GM19452 (cell line): ENCODE measurements at regions not wholly inside any gene's neighbourhood (a gene's known extent, or its start where the extent isn't known, plus 50 kb on each side); places are given as distances from the start of the nearest gene placed in this dataset.

Experiments used
- ATAC-seq: cut with Tn5 transposase; IDR thresholded peaks from one replicate; pipeline ENCODE4 v1.9.1; 2021; ENCODE audit not compliant: unreplicated experiment

DNA sequence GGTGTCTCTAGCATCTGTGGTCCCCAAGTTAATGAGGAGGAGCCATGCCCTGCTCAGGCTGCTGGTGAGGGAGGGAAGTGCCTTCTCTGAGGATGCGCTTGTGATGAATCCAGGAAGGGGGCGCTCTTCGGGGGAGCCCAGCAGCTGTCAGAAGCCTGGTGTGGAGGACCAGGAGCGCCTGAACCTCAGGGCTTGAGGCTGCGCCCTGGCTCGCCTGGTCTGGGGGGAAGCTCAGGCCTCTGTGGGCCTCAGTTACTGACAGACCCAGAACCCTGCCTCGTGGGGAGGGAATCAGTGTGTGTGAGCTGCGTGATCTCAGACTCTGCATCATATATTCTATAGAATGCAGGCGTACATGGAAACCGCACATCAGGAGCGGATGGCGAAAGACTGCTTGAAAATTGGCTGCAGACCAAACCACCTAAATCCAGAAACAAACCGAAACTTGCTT lies 126.1 kb downstream of the SEC14L1 start:
- ATAC-seq = no peak

DNA sequence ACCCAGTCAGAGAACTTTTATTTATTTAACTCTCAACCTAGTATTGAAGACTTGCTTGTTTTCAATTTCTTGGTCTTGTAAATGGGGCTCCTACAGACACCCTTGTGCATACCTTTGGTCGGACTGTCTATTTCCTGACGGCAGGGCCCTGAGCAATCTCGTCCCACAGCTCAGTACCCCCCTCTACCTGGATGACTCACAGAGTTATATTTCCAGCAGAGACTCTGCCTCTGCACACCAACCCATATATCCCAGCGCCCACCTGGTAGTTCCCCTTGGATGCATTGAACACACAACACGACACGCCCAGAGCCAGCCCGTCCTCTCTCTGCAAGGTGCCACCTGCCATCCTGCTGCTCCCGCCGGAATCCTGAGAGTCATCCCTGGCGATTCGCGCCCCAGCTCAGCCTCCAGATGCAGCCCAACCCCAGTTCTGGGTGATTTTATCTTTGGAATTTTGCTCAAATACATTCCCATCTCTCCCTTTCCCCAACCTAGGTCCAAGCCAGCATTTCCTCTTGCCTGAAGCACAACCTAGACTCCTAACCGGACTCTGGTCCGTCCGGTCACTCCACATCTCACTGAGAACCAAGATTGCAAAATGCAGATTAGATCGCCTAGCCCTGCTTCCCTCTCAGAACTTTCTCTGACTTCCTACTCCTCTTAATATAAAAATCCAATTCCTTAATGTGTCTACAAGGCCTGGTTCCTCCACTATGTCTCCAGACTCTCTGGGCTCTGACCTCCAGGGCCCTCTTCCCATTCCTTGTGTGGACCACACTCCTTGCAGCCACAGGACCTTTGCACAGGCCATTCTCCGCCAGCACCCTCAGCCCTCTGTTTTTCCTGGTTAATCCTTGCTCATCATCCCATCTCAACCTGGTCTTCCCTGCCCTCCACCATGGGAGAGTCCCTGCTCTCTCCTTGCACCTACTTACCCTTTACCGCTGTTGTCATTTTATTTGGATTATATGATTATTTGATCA lies 129.2 kb downstream of the SEC14L1 start:
- no peak for ATAC-seq

DNA sequence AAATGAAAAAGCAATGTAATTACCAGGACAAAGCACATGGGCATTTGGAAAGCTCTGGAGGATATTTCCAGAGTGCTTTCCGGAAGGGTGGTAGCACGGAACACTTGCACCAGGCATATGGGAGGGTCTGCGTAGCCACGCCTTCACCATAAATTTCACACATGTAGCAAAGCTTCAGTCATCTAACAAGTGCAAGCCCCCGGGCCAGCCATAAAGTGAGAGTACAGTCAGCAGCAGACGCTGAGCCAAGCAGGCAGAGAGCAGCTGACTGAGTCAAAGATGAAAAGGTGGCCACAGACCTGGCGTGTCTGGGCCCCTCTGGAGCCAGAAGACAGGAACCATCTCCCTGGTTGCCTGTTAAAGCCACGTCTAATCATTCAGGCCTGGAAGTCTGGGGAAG lies 130.6 kb downstream of the SEC14L1 start:
- ATAC-seq = no peak

DNA sequence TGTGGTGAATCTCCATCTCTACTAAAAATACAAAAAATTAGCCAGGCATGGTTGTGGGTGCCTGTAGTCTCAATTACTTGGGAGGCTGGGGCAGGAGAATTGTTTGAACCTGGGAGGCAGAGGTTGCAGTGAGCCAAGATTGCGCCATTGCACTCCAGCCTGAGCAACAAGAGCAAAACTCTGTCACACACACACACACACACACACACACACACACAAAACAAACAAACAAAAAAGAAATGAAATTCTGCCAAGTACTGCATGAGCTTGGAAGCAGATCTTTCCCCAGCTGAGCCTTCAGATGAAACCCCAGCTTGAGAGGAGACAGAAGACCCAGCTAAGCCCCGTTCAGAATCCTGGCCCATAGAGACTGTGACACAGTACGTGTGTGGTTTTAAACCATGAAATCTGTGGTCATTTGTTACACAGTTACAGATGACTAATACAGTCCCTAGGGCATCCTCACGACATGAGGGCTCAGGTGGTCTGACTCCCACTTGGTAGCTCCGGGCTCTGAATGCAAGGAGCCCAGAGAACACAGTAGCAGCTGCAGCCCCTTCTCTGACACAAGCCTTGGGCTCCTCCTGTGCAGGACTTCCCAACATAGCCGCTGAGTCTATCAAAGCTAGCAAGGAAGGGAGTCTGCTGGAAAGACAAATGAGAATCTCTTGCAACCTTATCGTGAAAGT lies 132.8 kb downstream of the SEC14L1 start:
- ATAC-seq = no peak

DNA sequence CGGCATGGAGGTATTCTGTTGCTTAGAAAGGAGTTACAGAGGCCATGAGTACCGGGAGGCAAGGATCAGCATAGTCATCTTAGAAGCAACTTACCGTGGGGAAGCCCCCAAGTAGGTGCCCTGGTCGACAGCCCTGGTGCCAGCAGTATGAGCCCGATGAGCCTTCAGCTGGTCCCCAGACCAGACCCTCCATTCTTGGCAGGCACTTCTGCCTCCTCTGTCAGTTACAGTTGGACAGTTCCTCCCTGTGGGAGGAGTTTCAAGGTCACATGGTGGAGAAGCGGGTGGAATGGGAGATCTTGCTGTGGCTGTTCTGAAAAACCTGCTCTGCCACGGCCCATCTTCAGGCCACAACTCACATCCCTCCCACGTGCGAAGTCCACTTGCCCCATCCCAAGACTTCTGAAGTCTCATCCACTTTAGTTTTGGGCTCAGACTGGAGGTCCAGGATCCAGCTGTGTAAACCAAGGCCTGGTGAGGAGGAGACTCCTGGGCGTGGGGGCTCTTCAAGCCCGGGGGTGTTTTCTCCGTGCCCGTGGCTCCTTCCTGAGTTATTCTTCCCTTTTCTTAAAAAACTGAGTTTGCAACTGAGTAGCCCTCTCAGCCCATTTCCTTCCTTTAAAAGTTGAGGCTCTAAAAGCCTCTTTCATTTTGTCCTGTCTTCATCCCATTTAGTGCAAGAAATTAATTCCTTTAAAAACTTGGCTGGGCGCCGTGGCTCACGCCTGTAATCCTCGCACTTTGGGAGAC lies 133.5 kb downstream of the SEC14L1 start:
- ATAC-seq = no peak

DNA sequence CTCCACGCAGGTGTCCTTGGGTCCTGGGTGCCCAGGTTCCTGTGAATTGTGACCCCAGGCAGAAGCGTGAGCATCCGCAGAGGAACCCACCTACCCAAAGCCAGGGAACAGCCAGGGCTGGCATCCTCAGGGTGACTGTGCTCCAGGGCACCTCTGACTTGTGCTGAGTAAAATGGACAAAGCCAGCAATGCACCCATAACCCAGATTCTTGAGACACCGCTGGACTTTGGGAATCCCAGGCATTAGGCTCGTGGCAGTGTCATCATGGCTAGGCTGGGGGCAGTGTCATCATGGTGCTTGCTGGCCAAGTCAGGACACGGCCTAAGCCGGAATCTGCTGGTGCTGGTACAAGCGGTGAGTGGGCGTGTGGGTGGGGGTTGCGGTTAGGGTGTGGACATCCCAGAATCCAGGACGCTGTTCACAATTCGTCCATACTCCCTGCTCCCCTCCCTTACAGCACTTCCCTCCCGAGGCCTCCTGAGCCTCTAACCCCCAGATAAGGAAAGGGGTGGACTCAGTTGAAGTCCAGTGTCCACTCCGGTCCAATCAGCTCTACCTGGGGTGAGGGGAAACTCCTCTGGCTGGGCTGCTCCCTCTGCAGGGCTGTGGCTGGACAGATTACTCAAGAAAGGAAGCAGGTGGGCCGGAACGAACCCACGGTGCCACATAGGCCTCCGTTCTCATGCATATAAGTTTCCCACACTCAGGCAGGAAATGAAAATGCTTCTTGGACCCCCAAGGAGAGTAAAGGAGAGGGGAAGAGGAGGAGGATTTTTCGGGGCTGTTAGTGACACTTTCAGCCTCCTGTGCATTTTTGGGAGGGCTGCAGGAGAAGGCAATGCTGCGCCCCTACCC lies 138.9 kb downstream of the SEC14L1 start:
- no peak for ATAC-seq

DNA sequence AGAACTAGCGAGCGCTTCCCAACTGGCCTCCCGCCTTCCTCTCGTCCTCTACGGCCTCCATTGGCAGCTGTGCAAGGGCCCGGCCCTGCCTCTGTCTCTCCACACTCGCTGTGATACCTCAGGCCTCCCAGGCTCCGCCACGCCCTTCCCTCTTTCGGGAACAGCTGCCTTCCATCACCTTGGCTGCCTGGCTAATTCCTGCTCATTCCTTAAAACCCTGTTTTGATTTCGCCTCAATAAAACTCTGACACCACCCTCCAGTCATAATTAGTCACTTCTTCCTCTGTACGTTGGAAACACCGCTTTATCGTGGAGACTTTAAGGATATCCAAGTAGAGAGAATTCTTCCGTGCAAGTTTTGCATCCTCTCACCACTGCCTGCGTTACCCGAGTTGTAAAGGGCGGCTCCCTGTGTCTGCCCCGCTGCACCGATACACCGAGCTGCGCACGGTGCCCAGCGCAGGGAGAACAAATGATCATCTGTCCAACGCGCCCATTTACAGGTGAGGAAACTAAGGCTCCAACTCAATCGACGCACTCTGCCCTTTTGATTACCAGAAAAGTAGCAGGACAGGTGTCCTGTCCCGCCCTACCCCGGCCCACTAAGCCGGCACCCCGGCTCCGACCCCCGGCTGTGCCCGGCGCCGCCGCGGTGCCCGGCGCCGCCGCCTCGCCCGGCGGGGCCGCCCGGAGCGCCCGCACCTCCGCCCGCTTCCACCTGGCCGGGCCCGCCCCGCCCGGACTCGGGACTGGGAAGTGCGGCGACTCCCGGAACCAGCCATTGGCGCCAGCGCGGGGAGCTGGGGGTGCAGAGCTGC lies 139.7 kb downstream of the SEC14L1 start:
- ATAC-seq = peak; percentile 40

DNA sequence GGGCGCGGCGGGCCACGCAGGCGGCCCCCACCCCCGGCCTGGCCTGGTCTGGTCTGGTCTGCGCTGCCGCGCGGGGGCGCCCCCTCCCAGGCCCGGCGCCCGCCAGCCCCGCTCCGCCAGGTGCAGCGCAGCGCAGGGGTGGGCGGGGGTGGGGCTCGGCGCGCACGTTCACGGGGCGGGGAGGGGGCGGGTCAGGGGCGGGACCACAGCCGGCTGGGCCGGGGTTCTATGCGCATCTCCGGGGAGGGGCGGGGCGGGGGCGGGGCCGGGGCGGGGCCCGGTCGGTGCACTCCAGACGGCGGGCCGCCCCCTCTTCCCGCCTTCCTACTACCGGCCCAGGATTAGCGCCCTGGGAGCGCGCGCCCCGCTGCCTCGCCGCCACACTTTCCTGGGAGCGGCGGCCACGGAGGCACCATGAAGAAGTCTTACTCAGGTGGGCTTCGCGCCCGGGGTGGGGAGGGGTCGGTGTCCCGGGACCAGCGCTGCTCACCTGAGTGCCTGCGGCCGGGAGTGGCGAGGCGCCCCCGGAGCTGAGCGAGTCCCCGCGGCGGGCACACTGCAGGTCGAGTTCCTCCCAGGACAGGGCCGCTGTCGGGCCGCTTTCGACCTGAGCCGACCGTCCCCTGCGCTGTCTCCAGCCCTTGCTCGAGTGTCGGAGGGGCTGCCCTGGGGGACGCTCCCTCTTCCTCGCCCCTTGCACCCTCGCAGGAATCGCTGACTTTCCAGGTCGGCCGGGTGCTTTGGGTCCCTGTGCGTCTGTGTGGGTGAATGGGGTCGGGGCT lies 140.5 kb downstream of the SEC14L1 start:
- peak; percentile 68 for ATAC-seq

DNA sequence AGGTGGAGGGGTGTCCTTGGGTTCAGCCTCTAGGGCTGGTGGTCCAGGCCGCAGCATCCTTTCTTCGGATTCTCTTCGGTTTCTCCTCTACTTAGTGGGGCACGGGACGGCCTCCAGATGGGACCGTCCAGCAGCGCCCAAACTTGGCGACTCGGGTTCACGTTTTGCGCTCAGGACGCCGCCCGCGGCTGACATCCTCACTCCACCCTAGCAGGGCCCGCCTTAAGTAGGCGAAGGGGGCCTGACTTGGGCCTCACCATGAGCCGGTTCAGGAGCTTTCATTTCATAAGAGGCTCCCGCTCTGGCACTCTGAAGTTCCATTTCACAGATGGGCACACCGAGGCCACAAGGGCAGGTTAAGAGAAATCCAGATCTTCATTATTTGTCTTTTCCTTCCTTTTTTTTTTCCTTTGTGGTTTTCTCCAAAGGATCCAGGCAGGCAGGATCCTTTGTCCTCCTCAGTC lies 141.2 kb downstream of the SEC14L1 start:
- peak; percentile 19 for ATAC-seq

DNA sequence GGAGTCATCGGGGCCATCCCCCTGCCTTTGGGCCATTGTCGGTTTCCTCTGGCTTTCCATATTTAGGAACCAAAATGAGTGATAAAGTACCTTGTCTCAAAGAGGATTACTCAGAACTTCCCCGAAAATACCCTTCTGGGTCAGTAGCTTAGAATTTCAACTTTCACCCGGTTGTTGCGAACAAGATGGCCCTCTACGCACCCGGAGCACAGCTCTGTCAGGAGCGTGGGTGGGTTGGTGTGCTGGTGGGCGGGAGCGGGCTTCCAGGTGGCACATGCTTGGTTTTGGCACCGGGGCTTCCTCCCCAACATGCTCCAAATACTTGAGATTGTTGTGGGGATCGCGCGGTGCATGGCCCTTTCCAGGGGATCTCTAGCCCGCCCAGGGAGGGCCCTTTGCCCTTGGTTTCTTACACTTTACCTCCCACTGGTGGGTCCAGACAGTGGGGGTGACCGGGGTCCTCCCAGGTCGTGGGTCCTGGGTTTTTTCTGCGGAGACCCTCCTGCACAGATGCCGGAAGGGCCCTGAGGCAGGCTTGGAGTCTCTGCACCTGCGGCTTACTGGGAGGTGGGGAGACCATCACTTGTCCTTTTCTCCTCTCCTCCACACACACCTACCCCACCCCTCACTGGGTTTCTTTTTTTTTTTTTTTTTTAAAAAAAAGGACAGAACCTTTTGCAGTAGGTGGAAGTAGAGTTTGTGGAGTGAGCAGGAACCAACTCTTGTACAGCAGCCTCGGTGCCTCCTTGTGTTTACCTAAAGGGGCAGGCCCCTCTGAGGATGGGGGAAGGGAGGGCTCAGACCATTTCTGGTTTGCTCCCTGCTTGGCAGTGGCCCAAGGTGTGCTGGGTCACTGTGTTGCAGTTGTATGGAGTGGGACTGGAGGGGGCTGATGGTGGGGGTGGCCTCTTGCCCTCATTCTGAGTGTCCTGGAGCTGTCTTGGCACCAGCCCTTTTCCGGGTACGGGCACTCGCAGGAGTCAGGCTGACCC lies 142.1 kb downstream of the SEC14L1 start:
- ATAC-seq = no peak

DNA sequence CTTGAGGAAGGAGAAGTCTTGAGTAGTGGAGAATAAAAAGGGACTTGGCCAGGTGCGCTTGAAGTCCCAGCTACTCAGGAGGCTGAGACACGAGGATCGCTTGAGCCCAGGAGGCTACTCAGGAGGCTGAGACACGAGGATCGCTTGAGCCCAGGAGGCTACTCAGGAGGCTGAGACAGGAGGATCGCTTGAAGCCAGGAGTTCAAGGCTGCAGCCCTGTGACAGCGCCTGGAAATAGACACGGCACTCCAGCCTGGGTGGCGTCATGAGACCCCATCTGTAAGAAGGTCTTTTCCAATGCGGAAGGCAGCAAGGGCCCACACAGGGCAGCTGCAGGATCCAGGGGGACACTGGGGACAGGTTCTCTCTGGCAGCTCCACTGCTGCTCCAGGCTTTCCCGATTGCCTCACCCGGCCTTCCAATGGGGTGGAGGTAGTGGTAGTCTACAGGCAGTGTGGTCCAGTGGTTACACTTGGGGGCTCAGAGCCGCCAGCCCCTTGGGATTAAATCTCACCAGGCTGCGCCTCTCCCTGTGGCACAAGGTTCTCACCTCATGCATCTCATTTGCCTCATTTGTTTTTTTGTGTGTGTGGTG lies 143.4 kb downstream of the SEC14L1 start:
- no peak for ATAC-seq

DNA sequence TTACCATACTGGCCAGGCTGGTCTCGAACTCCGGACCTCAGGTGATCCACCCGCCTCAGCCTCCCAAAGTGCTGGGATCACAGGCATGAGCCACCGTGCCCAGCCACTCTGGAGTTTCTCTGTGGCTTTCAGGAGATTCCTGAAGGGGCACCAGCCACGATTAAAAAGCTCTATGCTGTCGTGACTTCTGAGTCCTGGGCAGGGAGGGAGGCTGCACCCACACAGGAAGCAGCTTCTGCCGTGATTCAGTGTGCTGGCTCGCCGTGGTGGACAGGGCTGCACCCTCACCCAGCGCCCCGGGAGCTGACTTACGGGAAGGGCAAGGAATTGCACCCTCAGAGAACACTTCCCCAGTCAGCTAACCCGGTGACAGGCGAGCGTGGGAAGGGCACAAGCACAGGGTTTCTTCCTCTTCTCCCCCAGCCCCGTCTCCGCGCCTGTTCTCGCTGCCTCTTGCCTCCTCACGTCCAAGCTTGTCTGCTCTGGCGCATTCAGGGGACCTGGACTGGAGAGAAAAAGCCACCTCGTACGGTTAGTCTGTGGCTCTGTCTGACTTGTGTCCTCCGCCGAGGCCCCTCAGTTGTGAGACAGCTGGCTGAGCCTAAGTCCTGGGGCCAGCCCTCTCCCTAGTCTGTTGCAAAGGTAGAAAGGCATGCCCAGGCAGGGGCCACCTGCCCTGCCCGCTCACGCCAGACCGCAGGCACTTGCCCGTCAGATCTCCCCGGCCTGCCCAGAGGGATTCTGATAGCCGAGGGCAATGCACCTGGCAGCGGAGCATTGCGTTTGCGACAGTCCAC lies 145.0 kb downstream of the SEC14L1 start:
- ATAC-seq = no peak

DNA sequence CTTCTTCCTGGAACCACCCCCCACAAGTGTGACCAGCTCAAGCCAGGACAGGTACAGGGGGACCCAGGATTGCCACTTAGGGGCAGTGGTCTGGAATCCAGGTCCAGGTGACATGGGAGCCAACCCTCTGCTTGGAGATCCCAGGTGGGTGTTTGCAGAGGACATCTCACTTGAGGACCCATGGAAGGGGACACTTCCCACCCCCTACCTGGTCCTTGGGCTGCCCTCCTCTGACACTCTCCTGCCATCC lies 145.5 kb downstream of the SEC14L1 start:
- no peak for ATAC-seq

DNA sequence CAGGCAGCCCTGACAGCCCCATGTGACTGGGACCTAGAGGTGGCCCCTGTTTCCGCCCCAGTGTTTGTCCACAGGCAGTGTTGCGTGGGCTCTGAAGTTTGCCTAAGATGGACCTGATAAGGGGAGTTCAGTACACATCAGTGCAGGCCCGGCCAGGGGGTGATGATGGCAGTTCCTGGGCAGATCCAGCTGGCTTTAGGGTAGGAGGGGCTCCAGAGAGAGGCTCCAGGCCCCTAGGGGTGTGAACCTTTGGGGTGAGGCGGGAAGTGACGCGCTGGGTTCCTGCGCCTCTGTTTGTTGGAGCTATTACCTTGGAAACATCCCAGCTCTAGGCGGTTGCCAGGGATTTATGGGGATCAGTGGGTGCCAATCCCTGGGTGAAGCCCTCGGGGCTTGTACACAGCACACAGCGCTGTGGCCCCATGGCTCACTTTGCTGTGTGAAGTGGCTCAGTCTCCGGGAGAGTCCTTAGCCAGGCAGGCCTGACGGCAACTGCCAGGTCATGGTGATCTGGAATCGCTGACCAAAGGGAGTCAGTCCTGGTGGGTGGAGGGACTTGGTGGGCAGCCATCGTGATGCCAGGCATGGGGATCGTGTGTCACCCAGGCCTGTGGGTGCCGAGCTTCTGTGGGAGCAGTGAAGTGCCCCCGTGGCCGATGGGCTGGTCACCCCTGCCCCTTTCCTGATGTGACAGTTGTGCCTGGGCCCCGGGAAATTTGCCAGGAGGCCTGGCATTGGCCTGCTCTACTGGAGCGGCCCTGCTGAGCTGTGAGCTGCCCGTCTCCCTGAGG lies 146.1 kb downstream of the SEC14L1 start:
- ATAC-seq = no peak

DNA sequence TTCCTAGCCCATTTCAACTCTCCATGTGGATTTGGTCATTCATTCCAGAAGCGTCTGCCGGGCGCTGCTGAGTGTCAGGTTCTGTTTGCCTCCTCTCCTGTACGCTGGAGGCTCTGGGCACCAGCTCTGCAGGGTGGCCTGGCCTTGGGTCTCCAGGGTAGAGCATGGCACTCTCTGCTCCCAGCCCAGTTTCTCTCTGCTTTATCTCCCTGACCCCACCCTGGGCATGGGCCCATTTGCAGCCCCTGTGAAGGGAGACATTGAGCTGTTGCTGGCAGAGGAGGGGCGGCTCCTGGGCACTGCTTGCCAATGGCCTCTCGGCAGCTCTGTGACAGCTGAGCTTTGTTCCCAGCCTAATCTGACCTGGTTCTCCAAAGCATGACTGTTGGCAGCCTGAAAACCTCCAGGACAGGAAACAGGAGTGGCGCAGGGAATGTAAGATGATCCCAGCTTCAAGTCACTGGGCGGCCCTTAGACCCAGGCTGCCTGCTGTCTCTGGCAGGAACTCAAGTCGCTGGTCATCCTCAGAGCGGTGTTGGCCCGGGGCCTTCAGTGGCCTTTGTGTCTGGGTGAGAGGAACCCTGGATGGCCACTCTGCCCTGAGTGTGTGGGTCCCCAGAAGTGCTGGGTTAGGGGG lies 146.8 kb downstream of the SEC14L1 start:
- ATAC-seq = no peak
